ENCODE measurements at regions not wholly inside any gene's neighbourhood (a gene's known extent, or its start where the extent isn't known, plus 50 kb on each side); places are given as distances from the start of the nearest gene placed in this dataset.

- ATAC-seq (no peak), FAIRE-seq (no peak), DNase-seq (no peak)
- intact Hi-C loops (cut with DNase I): no loop called here
- Histone ChIP-seq H3K4me1 (no peaks in the 10 kb centered on the region), H3K36me3 (no peaks in the 10 kb centered on the region), H3K27me3 (no peaks in the 10 kb centered on the region), H3K4me3 (no peak overlapping the region), H3K9me3 (no peaks in the 10 kb centered on the region), H3K27ac (no peak overlapping the region)
- TF ChIP-seq CTCF (IDR thresholded peaks at IDR 0.05): no peak
- 83 to 86% methylated on average over 15 of the region's 15 CpGs for WGBS, 2 donors
Measured at GRCh38 chr10:4188406-4188805, 403.4 kb upstream of the KLF6 start.

- Histone ChIP-seq H3K9me3 (no peaks in the 10 kb centered on the region), H3K4me1 (no peaks in the 10 kb centered on the region), H3K27ac (no peak overlapping the region), H3K4me3 (no peak overlapping the region), H3K27me3 (no peaks in the 10 kb centered on the region), H3K36me3 (no peaks in the 10 kb centered on the region)
- WGBS, 2 donors: 75 to 81% methylated on average over 12 of the region's 12 CpGs
- no peak for ATAC-seq
- intact Hi-C loops (cut with DNase I): no loop called here
- no peak for TF ChIP-seq CTCF (IDR thresholded peaks at IDR 0.05)
- FAIRE-seq: no peak
- no peak for DNase-seq
Measured at GRCh38 chr10:4186849-4187540, 402.0 kb upstream of the KLF6 start.

GRCh38 chr10:4183761-4184261, 398.8 kb upstream of the KLF6 start:
- Histone ChIP-seq H3K4me3 (no peak overlapping the region), H3K27ac (no peak overlapping the region), H3K36me3 (no peaks in the 10 kb centered on the region), H3K4me1 (no peaks in the 10 kb centered on the region), H3K9me3 (no peaks in the 10 kb centered on the region), H3K27me3 (no peaks in the 10 kb centered on the region)
- DNase-seq (no peak), ATAC-seq (no peak), FAIRE-seq (no peak)
- no peak for TF ChIP-seq CTCF (IDR thresholded peaks at IDR 0.05)
- intact Hi-C loops (cut with DNase I): no loop called here
- 46 to 57% methylated on average over 3 of the region's 3 CpGs for WGBS, 2 donors

- no peak overlapping the region for H3K27ac ChIP-seq
Measured at GRCh38 chr10:4181621-4182049, 396.6 kb upstream of the KLF6 start.

More at GRCh38 chr10:4181621-4182049, 396.6 kb upstream of the KLF6 start:
- TF ChIP-seq CTCF (IDR thresholded peaks at IDR 0.05): no peak
- Histone ChIP-seq H3K4me1 (no peaks in the 10 kb centered on the region), H3K27me3 (no peaks in the 10 kb centered on the region), H3K4me3 (no peak overlapping the region), H3K9me3 (no peaks in the 10 kb centered on the region), H3K36me3 (no peaks in the 10 kb centered on the region)
- 44 to 55% methylated on average over 2 of the region's 2 CpGs for WGBS, 2 donors
- ATAC-seq: no peak
- intact Hi-C loops (cut with DNase I): no loop called here
- FAIRE-seq: no peak
- no peak for DNase-seq

Measured in pancreas (tissue), 10 donors.